ENCODE measurements at regions not wholly inside any gene's neighbourhood (a gene's known extent, or its start where the extent isn't known, plus 50 kb on each side); places are given as distances from the start of the nearest gene placed in this dataset.
"Not testable (repeated sequence)": the region's sequence is repeated elsewhere in the genome, so short reads cannot be mapped to it uniquely, and the experiment has no call there.

GRCh38 chr9:129547869-129548570, 72.9 kb downstream of the C9orf50 start:
- no peak for DNase-seq
- ATAC-seq: no peak
- intact Hi-C loops (cut with DNase I): loop anchor here in 1 of 2 donors (5.0 kb wide), 1 partner anchor 51 kb away; no protein-coding TSS in a partner anchor

DNA sequence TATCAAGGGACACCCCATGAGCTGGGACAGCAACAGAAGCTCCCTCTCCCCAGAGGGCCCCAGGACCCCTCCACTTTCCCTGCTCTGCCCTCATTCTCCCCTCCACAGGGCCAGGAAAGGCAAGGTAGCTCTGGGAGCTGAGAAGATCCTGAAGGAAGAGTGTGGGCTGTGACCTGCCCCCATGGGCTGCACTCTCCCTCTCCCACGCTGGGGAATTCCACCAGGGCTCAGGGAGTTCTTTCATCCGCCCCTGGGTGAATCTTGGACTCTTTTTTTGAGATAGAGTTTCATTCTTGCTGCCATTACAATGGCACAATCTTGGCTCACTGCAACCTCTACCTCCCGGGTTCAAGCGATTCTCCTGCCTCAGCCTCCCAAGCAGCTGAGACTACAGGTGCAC, 73.8 kb downstream of the C9orf50 start:
- intact Hi-C loops (cut with DNase I): loop anchor here in 1 of 2 donors (5.0 kb wide), 1 partner anchor 50 kb away; no protein-coding TSS in a partner anchor
- no peak for DNase-seq
- ATAC-seq: no peak

- DNase-seq: not testable (repeated sequence)
- intact Hi-C loops (cut with DNase I): loop anchor here in 1 of 2 donors (5.0 kb wide), 1 partner anchor 49 kb away; no protein-coding TSS in a partner anchor
Observed at GRCh38 chr9:129545876-129546275, 75.0 kb downstream of the C9orf50 start.

DNA sequence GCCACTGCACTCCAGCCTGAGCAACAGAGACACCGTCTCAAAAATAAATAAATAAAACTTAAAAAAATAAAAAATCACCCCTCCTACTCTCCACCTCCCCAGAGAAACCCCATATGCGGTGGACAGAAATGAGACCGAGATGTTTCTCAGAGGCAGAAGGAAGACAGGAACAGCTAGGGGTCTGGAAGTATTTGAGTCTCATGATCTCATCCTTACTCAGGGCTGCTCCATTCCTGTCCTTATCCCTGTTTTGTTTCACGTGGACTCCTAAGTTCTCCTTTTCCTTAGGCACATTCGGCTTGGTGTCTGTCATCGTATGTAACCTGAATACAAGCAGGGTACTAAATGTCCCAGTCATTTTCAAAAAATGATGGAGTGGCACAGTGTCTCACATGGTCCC, 76.1 kb downstream of the C9orf50 start:
- DNase-seq (no peak), ATAC-seq (no peak)
- intact Hi-C loops (cut with DNase I): loop anchor here in 1 of 2 donors (5.0 kb wide), 1 partner anchor 47 kb away; no protein-coding TSS in a partner anchor

More at GRCh38 chr9:129545876-129546275, 75.0 kb downstream of the C9orf50 start:
- ATAC-seq: not testable (repeated sequence)

- ATAC-seq: no peak
- DNase-seq: no peak
- intact Hi-C loops (cut with DNase I): no loop called here
Observed at GRCh38 chr9:129542741-129543140, 78.2 kb downstream of the C9orf50 start.

DNA sequence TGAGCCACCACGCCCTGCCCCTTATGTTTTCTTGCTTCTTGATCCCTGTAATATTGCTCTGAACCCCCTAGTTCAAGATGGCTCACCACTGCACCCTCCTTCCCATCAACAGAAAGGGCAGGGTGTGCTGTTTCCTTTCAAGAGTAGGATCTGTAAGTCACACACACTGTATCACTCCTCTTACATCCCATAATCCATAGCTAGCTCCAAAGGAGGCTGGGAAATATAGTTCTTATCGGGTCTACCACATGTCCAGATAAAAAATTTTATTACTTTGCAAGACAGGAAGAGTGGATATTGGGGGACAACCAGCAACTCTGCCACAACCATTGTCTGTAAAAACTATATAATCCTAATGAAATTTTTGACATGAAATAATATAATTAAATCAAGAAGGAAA, 79.6 kb downstream of the C9orf50 start:
- no peak for ATAC-seq
- intact Hi-C loops (cut with DNase I): no loop called here
- no peak for DNase-seq

GRCh38 chr9:129539446-129539845, 81.5 kb downstream of the C9orf50 start:
- ATAC-seq (no peak), DNase-seq (no peak)
- intact Hi-C loops (cut with DNase I): no loop called here

DNA sequence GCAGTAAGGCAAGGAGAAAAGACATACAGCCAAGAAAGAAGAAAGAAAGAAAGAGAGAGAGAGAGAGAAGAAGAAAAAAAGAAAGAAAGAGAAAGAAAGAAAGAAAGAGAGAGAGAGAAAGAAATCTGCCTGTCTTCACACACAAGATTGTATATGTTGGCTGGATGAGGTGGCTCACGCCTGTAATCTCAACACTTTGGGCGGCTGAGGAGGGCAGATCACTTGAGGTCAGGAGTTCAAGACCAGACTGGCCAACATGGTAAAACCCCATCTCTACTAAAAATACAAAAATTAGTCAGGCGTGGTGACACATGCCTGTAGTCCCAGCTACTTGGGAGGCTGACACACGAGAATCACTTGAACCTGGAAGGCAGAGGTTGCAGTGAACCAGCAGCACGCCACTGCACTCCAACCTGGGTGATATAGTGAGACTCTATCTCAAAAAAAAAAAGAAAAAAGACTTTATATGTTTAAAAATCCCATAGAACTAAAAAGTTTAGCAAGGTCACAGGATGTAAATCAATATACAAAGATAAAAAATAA, 89.0 kb downstream of the C9orf50 start:
- ATAC-seq; intact Hi-C loops (cut with DNase I); DNase-seq: not testable (repeated sequence)

DNA sequence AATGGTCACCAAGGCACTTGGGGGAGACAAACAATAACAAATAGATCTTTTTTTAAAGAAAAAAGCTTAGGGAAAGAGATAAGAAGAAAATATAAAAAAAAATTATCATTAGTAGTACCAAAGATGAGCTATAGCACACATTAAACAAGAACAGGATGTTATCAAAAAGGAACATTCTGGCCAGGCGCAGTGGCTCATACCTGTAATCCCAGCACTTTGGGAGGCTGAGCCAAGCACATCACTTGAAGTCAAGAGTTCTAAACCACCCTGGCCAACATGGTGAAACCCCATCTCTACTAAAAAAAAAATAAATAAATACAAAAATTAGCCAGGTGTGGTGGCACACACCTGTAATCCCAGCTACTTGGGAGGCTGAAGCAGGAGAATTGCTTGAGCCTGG, 92.9 kb downstream of the C9orf50 start:
- ATAC-seq; DNase-seq; intact Hi-C loops (cut with DNase I): not testable (repeated sequence)

DNA sequence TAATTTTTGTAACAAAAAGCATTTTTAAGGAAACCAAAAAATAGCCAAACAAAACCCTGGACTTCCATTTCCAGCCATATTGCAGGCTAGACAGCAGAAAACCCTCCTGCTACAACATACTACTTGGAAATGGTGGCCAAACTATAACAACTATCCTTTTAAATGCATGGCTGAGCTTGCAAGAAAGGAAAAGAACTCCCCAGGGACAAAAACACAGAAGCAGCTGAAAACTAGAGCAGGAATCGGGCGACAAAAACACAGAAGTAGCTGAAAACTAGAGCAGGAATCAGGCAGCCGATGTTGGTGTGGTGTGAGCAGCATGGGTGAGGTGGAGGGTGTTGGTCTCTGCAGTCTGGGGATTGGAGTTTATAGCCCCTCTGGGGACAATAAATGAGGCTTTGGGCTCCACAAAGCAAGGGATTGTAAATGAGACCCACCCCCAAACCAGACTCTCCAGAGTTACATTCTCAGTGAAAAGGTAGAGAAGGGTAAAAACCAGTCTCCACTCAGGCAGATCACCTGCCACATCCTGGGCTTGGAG, 95.2 kb downstream of the C9orf50 start:
- ATAC-seq: no peak
- no peak for DNase-seq
- intact Hi-C loops (cut with DNase I): no loop called here

DNA sequence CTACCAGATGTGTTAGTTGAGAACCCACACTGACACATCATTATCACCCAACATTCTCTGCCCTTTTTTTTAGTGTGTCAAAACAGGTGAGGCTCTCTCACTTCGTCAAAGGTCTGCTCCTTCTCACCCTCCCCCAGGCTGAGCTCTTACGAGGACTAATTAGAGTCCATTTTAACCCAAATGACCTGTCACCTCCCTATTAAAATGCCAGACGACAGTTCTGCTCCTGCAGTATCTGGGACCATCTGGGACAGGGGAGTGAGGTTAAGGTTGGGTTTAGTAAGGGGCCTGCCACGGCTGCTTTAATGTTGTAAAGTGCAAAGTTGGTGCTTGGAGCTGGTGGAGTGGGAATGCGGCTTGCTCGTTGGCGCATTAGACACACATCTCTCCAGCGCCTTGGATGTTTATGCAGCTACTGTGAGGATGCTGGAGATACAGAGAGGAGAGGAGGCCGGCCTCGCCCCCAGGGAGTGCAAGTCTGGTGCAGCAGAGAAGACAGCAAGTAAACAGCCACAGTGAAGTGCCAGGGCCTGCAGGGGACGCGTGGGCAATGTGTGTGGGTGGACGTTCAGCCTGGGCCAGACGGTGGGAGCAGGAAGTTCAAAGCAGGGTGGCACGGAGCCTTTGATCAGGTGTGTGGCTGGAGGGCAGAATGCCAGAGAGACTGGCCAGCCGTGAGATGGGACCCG, 96.2 kb downstream of the C9orf50 start:
- no peak for DNase-seq
- no peak for ATAC-seq
- intact Hi-C loops (cut with DNase I): no loop called here

- ATAC-seq: no peak
- intact Hi-C loops (cut with DNase I): no loop called here
- no peak for DNase-seq
Observed at GRCh38 chr9:129523943-129524581, 96.8 kb downstream of the C9orf50 start.

GRCh38 chr9:129522351-129522750, 98.5 kb downstream of the C9orf50 start:
- ATAC-seq: no peak
- DNase-seq: no peak
- intact Hi-C loops (cut with DNase I): no loop called here

DNA sequence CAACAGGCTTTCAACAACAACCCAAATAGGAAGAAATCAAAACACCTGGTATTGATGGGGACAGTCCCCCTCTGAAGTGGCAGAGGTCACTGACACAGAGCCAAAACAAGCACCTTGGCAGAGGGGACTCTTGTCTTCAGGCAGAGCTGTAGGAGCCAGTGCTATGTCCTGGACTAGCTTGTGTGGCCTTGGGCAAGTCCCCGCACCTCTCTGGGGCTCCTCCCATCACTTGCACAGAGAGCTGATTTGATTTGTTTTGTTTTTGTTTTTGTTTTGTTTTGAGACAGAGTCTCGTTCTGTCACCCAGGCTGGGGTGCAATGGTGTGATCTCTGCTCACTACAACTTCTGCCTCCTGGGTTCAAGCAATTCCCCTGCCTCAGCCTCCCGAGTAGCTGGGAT, 100.8 kb downstream of the C9orf50 start:
- intact Hi-C loops (cut with DNase I): no loop called here
- ATAC-seq (no peak), DNase-seq (no peak)

DNA sequence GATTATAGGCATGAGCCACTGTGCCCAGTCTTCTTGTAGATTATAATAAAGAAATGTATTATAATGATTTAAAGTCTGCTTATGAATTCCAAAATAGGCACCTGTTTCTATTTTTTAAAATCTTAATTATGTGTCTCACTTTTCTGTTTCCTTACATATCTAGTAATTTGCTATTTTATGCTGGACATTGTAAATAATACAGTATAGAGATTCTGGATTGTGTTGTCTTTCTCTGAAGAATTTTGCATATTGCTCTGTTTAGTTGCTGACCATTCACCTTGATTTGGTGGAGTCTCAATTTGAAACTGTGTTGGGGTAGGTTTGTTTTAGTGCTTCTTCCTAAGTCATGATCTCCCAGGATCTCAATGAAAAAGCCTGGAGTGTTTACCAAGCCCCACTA, 102.8 kb downstream of the C9orf50 start:
- intact Hi-C loops (cut with DNase I): no loop called here
- DNase-seq: no peak
- ATAC-seq: no peak

DNA sequence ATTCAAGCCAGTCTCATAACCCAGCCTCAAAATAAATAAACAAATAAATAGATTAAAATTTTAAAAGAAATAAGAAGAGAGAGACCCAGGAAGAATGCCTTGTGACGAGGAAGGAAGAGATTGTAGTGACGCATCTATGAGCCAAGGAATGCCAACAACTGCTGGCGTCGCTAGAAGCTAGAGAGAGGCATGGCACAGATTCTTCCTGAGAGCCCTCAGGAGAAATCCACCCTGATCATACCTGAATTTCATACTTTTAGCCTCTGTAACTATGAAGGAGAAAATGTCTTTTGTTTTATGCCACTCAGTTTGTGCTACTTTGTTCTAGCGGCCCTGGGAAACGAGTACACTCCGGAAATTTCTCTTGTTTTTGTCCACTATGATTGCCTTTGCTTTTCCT, 103.9 kb downstream of the C9orf50 start:
- intact Hi-C loops (cut with DNase I): no loop called here
- ATAC-seq (no peak), DNase-seq (no peak)

DNA sequence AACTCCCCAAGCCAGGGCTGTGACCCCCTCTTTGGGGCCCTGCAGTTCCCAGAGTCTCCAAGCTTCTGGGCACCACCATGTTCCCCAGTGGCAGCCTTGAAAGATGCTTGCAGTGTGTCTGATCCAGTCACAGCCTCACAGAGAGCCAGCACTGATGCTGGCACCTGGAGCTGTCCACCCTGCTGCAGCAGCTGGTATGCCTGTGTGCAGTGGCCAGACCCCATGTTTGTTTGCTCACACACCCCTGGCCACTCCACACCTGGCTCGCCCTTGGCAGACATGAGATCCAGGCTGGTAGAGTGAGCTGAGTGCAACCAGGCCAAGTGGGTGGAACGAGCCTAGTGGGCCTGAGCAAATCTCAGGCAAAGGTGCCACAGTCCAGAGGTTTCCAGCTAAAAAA, 106.0 kb downstream of the C9orf50 start:
- intact Hi-C loops (cut with DNase I): no loop called here
- ATAC-seq: no peak
- DNase-seq: no peak

DNA sequence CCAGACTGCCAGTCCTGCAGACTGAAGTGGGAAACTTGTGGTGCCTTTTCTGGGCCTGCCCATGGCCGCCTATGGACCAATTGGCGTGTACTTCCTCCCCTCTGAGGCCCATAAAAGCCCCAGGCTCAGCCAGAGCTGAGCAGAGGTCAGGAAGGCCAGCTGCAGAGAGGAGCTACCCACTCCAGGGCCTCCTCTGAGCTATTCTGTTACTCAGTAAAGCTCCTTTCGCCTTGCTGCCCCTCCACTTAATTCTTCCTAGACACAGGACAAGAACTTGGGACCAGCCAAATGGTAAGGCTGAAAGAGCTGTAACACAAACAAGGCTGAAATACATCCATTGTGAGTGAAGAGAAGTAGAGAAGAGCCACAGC, 106.4 kb downstream of the C9orf50 start:
- intact Hi-C loops (cut with DNase I): no loop called here
- DNase-seq: no peak
- no peak for ATAC-seq

DNA sequence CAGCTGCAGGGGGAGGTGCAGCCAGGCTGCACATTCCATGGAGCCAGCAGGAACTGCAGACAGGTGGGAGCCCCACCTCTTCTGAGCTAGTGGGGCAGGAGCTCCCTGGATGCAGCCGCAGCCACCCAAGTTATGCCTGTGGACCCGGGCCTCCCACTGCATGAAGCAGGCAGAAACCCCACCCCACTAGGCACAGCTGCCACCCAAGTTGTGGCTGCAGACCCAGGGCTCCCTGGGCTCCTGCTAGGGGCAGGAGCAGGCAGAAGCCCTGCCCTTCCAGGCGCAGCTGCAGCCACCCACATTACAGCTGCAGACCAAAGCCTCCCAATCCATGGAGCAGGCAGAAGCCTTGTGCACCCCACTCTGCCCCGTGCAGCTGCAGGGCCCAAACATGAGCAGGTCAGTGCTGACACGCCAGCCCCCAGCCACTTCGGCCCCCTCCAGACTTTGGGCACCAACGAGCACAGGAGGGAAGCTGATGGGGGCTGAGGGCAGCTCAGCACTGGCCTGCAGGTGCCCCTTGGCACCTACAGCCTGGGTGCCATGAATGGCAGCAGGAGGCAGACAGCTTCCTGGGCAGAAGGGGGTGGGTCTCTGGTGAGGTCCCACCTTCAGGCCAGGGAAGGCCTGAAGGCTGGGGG, 106.9 kb downstream of the C9orf50 start:
- ATAC-seq: no peak
- no peak for DNase-seq
- intact Hi-C loops (cut with DNase I): no loop called here

Measured in left cardiac atrium (tissue), 4 donors.